ENCODE measurements at regions not wholly inside any gene's neighbourhood (a gene's known extent, or its start where the extent isn't known, plus 50 kb on each side); places are given as distances from the start of the nearest gene placed in this dataset.

DNA sequence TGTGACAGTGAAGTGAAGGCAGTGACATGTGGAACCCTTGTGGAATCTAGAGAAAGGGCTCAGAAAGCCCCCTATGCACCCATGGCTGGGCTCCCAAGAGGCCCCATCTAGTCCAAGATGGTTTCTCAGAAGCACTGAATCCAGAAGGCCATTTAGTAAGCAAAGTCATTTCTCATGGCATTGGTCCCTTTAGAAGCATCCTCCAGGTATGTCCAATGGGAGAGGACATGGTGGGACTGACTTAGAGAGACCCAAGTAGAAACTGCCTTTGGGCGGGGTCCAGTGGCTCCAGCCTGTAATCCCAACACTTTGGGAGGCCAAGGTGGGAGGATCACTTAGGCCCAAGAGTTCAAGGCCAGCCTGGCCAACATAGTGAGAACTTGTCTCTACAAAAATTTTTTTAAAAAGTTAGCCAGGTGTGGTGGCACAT lies 72.5 kb upstream of the RMDN2 start:
- Histone ChIP-seq H3K27ac (peak overlapping the region in 1 of 2 donors; percentile 3), H3K4me3 (no peak overlapping the region)
- DNase-seq (ENCODE audit: low spot score) = no peak
- TF ChIP-seq, protein P1, sequence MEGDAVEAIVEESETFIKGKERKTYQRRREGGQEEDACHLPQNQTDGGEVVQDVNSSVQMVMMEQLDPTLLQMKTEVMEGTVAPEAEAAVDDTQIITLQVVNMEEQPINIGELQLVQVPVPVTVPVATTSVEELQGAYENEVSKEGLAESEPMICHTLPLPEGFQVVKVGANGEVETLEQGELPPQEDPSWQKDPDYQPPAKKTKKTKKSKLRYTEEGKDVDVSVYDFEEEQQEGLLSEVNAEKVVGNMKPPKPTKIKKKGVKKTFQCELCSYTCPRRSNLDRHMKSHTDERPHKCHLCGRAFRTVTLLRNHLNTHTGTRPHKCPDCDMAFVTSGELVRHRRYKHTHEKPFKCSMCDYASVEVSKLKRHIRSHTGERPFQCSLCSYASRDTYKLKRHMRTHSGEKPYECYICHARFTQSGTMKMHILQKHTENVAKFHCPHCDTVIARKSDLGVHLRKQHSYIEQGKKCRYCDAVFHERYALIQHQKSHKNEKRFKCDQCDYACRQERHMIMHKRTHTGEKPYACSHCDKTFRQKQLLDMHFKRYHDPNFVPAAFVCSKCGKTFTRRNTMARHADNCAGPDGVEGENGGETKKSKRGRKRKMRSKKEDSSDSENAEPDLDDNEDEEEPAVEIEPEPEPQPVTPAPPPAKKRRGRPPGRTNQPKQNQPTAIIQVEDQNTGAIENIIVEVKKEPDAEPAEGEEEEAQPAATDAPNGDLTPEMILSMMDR (IDR thresholded peaks at IDR 0.05) = no peak

DNA sequence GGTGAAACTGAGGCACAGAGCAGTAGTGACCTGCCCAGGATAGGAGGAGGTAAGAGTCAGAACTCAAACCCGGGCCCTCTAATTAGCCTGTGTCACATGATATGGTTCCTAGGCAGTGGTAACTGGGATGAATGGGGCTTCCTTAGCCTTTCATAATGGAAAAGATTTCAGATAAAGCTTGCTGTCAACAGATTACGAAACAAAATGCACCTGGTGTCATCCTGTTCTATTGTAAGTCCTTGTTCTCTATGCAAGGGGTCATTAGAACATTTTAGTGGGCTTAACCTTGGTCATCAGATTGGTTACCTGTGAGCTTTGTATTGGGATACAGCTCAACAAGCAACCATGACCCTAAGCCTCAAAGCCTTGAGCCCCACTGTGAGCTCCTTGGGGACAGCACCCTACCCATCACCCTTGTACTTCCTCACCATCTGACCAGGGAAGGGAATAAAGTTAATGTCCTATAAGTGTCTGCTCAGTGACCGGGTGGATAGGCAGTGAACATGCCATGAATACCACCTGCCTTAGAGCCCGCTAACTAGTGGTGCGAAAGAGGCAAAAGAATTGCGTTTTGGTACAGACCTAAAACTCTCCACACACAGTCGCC lies 70.3 kb upstream of the RMDN2 start:
- TF ChIP-seq, protein P1 (IDR thresholded peaks at IDR 0.05) = no peak
- Histone ChIP-seq H3K27ac (peak overlapping the region; percentile 75 to 79), H3K4me3 (peak overlapping the region; percentile 10)
- no peak for DNase-seq (ENCODE audit: low spot score)

DNA sequence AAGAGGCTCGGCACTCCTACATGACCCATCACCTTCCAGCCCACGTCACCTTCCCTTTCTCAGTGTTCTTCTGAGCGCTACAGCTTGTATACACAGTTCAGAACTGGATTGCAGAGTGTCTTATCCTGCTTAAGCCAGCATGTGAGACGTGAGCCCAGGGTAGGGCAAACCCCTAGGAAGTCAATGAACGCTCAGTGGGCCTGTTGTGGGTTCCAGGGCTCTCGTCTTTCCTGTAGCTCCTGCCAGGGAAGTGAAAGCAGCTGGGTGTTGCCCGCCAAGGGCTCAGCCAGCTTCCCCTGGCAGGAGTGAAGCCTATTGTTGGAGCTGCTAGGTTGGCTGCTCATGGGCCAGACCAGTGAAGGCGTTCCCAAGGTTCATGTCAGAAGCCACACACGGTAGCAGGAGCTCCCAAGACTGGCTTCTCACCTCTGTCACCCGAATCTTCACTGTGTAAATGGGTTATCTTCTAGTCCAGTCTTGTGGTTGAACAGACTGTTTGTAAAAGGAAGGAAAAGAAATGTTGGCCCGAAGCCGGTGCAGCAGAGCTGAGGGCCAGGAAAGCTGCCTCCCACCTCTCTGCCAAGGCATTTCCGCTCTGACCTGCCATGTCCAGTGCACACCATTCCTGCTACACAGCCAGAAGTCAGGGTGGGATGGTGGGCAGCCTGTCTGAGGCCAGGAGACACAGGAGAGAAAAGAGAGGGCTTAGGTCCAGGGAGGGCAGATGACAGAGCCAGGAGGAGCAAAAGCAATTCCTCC lies 69.6 kb upstream of the RMDN2 start:
- Histone ChIP-seq H3K4me3 (peak overlapping the region; percentile 10), H3K27ac (peak overlapping the region; percentile 75 to 79)
- TF ChIP-seq, protein P1 (IDR thresholded peaks at IDR 0.05) = no peak
- no peak for DNase-seq (ENCODE audit: low spot score)

DNA sequence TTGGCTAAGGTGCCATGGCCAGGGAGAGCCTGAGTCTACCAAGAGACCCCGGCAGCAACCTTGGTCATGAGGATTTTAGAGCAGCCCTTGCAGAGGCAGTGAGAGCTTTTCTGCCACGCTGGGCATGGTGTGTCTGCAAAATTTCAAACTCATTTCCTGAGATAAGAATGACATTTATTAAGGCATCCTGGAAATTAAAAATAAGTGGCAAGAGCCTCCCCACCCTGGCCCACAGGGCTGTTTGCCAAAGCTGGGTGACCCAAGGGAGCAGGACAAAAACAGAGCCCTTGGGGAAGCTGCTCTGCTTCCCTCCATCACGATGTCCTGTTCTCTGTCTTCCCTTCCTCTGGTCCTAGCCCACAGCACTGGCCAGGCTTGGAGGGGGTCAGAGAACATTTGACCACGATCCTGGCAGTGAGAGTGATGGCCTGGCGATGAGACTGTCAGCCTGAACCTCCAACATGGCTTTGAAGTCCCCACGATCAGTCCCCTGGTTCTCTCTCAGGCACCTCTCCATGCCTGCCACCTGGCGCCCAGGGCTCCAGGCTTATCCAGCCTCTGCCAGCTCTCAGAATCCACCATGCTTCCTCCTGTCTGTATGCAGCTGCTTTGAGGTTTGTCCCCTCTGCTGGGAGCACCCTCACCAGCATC lies 68.9 kb upstream of the RMDN2 start:
- Histone ChIP-seq H3K4me3 (no peak overlapping the region), H3K27ac (peak overlapping the region; percentile 75 to 79)
- TF ChIP-seq, protein P1 (IDR thresholded peaks at IDR 0.05) = no peak
- DNase-seq (ENCODE audit: low spot score) = no peak

DNA sequence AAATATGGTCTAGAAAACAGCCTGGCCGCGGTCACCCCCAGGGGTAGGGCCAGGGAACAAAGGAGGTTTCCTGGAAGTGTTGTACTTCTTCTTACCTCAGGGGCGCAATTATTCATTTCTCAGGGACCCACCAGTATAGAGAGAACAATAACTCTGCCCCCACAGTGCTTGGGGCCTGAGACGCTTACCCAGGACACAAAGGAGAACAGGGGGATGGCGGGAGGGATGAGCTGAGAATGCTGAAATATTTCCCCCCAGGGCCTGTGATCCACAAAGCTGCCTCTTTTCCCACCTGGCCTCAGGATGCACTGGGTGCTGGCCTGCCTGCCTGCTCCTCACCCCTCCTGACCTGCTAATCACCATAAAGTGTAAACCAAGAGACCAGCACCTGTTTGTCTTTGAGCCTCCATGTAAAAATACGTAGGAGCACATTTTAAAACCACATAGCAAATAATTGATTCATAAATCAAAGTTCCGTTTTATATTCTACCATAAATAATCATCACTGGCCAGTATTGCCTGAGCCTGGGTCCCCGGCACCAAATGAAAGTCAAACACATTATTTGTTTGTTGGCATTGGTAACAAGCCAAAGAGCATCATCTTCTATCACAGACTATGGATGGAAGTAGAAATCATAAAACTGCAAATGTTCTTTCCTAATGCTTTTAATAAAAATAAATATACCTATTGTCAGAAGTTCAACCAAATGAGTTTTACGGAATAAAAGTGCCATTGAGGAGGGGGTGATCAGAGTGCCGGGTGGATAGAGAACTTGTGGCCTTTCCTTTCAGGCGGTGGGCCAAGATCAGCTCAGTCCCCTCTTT lies 67.3 kb upstream of the RMDN2 start:
- no peak for DNase-seq (ENCODE audit: low spot score)
- TF ChIP-seq, protein P1 (IDR thresholded peaks at IDR 0.05) = no peak
- Histone ChIP-seq H3K4me3 (no peak overlapping the region), H3K27ac (peak overlapping the region; percentile 75 to 77)

DNA sequence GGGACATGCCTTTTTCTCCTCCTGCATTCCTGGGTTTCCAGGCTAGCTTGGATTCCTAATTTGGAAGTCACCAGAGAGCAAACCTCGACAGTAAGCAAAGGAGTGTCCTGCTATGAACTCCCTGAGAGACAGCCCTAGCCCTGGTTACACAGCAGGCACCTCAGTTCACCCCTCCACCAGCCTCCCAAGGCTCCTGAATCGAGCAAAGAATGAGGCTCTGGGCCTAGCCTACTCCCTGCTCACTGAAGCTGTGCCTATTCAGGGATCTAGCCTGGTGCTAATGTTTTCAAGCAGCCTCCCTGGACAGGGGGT lies 66.7 kb upstream of the RMDN2 start:
- TF ChIP-seq, protein P1 (IDR thresholded peaks at IDR 0.05) = no peak
- no peak overlapping the region for H3K4me3 ChIP-seq
- H3K27ac ChIP-seq = peak overlapping the region; percentile 75 to 77
- DNase-seq (ENCODE audit: low spot score) = no peak
